ENCODE measurements at regions not wholly inside any gene's neighbourhood (a gene's known extent, or its start where the extent isn't known, plus 50 kb on each side); places are given as distances from the start of the nearest gene placed in this dataset.

GRCh38 chr2:56981554-56981953 is 797.8 kb downstream of the CCDC85A start:
- TF ChIP-seq EZH2phosphoT487 (IDR thresholded peaks at IDR 0.05; ENCODE audit: insufficient read depth, low read depth) (no peak), EZH2 (IDR thresholded peaks at IDR 0.05; ENCODE audit: insufficient read depth, poor library complexity, severe bottlenecking) (no peak)

All from GM23248 (cell line).